ENCODE measurements at regions not wholly inside any gene's neighbourhood (a gene's known extent, or its start where the extent isn't known, plus 50 kb on each side); places are given as distances from the start of the nearest gene placed in this dataset.

DNA sequence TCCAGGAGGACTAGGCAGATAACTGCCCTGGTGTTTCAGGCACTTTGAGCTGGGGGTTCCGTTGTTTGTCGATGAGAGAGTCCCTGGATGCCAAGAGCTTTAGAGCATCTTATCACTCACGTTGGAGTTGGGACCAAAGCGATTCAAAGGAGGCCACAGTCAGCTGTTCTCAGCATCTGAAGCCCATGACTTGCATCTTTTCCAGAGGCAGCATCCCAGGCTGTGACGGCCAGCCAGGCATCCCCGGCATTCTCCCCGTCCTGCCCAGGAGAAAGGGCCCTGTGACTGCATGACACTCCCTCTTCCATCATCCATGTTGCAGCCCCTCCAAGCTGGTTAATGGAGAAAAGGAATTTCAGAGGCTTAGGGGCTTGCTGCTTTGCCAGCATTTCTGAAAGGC is 520.3 kb downstream of the CDH26 start:
- CTCF ChIA-PET, result no interaction called here
- TF ChIP-seq, protein P1, sequence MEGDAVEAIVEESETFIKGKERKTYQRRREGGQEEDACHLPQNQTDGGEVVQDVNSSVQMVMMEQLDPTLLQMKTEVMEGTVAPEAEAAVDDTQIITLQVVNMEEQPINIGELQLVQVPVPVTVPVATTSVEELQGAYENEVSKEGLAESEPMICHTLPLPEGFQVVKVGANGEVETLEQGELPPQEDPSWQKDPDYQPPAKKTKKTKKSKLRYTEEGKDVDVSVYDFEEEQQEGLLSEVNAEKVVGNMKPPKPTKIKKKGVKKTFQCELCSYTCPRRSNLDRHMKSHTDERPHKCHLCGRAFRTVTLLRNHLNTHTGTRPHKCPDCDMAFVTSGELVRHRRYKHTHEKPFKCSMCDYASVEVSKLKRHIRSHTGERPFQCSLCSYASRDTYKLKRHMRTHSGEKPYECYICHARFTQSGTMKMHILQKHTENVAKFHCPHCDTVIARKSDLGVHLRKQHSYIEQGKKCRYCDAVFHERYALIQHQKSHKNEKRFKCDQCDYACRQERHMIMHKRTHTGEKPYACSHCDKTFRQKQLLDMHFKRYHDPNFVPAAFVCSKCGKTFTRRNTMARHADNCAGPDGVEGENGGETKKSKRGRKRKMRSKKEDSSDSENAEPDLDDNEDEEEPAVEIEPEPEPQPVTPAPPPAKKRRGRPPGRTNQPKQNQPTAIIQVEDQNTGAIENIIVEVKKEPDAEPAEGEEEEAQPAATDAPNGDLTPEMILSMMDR (IDR thresholded peaks at IDR 0.05; ENCODE audit: control extremely low read depth, extremely low read depth, low read depth, missing control alignments), result no peak
- POLR2A ChIA-PET, result no interaction called here
- no peak for DNase-seq (ENCODE audit: extremely low spot score)

DNA sequence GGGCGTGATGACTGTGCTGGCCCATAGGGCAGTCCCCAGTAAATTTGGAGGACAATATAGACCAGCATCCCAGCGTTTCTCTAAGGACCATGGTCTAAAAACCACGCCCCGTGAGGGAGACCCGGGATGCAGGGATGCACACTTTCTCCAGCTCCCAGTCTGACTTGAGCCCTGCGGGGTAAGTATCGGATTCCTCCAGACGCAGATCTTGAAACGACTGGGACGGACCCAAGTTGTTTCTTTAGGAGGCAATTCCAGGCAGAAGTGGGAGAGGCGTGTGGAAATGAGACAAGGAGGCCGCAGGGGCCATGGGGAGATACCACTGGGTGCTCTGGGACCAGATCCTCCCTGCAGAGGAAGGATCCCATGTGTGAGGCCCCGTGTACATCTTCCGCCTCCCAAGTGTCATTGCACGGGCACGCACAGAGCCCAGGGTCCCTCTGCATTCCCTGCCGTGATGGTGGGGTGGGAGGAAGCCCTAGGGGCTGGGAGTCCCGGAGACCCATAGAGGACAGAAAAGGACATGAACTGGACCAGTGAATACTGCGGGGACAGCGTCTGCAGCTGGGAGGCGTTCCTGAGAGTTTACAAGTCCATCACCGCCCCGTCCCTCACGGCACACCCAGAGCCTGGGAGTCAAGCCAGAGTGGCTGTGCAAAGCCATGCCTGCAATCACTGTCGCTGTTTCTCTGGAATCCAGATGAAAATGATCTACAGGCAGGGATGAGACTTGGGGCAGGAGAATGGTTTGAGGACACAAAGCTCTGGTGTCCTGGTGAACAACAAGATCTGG is 522.9 kb downstream of the CDH26 start:
- no peak for DNase-seq (ENCODE audit: extremely low spot score)
- POLR2A ChIA-PET, result no interaction called here
- CTCF ChIA-PET, result no interaction called here
- TF ChIP-seq, protein P1 (IDR thresholded peaks at IDR 0.05; ENCODE audit: control extremely low read depth, extremely low read depth, low read depth, missing control alignments), result no peak

DNA sequence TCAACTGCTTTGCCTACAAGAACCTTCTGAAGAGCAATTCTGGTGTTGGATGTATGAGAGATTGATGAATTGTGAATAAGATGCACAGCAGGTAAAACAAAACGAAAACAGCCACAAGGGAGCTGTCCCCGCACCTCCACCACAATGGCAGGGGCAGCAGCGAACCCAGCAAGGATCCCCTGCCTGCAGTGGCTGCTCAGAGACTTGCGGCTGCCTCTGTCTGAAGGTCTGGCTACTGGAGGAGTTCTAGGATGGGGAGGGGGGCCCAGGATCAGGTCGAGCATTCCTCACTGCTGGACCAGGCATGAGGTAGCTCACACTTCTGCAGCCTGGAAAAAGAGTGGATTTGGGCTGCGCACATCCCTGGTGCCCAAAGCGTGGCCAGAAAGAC is 523.5 kb downstream of the CDH26 start:
- TF ChIP-seq, protein P1 (IDR thresholded peaks at IDR 0.05; ENCODE audit: control extremely low read depth, extremely low read depth, low read depth, missing control alignments), result no peak
- CTCF ChIA-PET, result no interaction called here
- DNase-seq (ENCODE audit: extremely low spot score), result no peak
- POLR2A ChIA-PET, result no interaction called here

DNA sequence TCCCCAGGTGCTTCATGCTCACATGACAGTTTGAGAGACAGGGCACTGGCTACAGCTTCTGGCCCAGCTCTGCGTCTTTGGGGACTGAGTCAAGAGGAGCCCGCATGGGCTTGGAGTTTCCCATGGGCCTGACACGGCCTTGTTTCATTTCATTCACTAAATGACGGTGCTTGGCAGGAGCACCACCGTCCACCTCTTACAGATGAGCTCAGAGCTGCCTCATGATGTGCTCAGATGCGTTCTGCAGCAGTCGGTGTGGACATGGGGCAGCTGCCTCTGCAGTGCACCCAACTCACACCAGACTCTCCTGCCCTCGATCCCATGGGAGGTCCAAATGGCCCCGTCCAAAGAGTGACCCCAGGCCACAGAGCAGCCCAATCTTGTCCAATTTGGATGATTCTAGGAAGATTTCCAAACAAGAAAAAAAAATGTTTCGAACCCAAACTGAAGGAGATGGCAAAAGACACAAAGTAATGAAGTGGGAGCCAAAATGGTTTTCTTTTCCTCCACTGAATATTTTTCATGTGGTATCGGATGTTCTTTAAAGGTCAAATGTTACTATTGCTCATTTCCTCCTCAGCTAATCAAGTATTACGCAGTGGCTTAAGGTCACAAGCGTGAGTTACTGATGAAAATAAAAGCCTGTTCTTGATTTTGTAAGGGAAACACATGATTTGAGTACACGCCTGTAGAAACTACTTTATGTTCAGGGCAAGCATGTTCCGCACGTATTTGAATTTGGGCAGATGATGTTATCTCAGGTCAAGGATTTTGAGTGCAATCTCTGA is 524.2 kb downstream of the CDH26 start:
- TF ChIP-seq, protein P1 (IDR thresholded peaks at IDR 0.05; ENCODE audit: control extremely low read depth, extremely low read depth, low read depth, missing control alignments), result no peak
- ChIA-PET CTCF (no interaction called here), POLR2A (no interaction called here)
- no peak for DNase-seq (ENCODE audit: extremely low spot score)

DNA sequence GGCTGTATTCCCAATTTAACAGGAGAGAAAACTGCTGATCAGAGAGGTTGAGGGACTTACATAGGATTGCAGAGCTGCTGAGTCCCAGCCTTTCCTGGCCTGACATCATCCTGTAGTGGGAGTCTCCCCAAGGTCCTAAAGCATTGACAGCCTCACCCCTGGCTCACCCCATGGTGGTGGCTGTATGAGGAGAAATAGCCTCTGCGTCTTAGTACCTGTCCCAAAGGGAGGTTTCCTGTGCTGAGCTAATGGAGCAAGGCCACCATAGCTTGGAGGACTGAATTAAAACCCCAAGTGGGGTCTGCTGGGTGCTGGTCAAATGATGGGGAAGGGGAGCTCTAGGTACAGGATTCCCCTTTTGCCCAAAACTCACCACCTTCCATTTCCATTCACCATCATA is 525.1 kb downstream of the CDH26 start:
- CTCF ChIA-PET, result no interaction called here
- no peak for DNase-seq (ENCODE audit: extremely low spot score)
- TF ChIP-seq, protein P1 (IDR thresholded peaks at IDR 0.05; ENCODE audit: control extremely low read depth, extremely low read depth, low read depth, missing control alignments), result no peak
- POLR2A ChIA-PET, result no interaction called here

DNA sequence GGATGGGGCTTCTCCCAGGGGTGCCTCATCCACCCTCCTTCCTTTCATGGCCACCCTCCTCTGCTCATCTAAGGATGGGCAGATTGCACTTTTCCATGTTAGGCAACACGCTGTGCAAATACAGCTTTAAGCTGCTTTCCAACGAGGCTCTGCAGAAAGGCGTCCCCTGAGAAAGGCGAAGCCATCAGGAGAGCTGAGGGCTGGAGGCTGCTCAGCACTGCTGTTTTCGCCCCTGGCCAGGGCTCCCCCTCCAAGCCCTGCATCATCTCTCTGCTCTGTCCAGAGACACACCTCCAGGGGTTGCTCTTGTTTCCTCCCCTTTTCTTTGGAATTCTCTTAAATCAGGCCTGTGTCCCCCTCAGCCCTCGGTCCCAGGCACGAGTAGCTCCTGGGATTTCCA is 526.1 kb downstream of the CDH26 start:
- no peak for DNase-seq (ENCODE audit: extremely low spot score)
- CTCF ChIA-PET, result no interaction called here
- TF ChIP-seq, protein P1 (IDR thresholded peaks at IDR 0.05; ENCODE audit: control extremely low read depth, extremely low read depth, low read depth, missing control alignments), result no peak
- POLR2A ChIA-PET, result no interaction called here
